ENCODE measurements at regions not wholly inside any gene's neighbourhood (a gene's known extent, or its start where the extent isn't known, plus 50 kb on each side); places are given as distances from the start of the nearest gene placed in this dataset.
A peak's percentile ranks its signal among the peaks of the same experiment; 100 is the strongest.

- FAIRE-seq (no peak), DNase-seq (ENCODE audit: low read depth) (no peak)
- no peak overlapping the region for H3K4me3 ChIP-seq (ENCODE audit: low read depth, low read length)
- H3K27me3 ChIP-seq (ENCODE audit: control insufficient read depth, insufficient read depth, low read length): no peaks in the 10 kb centered on the region
- no peak for TF ChIP-seq CTCF (IDR thresholded peaks at IDR 0.05; ENCODE audit: insufficient read depth, low read length, severe bottlenecking)
- no peaks in the 10 kb centered on the region for H3K36me3 ChIP-seq (ENCODE audit: control insufficient read depth, insufficient read depth, low read length)
Measured at GRCh38 chr13:69571606-69572323, 535.9 kb upstream of the ATXN8OS start.

GRCh38 chr13:69567514-69567913 is 540.1 kb upstream of the ATXN8OS start:
- H3K36me3 ChIP-seq (ENCODE audit: control insufficient read depth, insufficient read depth, low read length): no peaks in the 10 kb centered on the region
- H3K27me3 ChIP-seq (ENCODE audit: control insufficient read depth, insufficient read depth, low read length): no peaks in the 10 kb centered on the region
- TF ChIP-seq CTCF (IDR thresholded peaks at IDR 0.05; ENCODE audit: insufficient read depth, low read length, severe bottlenecking): no peak
- DNase-seq (ENCODE audit: low read depth): no peak
- no peak for FAIRE-seq
- no peak overlapping the region for H3K4me3 ChIP-seq (ENCODE audit: low read depth, low read length)

GRCh38 chr13:69566104-69566716 is 541.4 kb upstream of the ATXN8OS start:
- no peaks in the 10 kb centered on the region for H3K27me3 ChIP-seq (ENCODE audit: control insufficient read depth, insufficient read depth, low read length)
- no peak for TF ChIP-seq CTCF (IDR thresholded peaks at IDR 0.05; ENCODE audit: insufficient read depth, low read length, severe bottlenecking)
- H3K36me3 ChIP-seq (ENCODE audit: control insufficient read depth, insufficient read depth, low read length): no peaks in the 10 kb centered on the region
- FAIRE-seq (no peak), DNase-seq (ENCODE audit: low read depth) (no peak)
- H3K4me3 ChIP-seq (ENCODE audit: low read depth, low read length): no peak overlapping the region

- peak; percentile 13 for TF ChIP-seq CTCF (IDR thresholded peaks at IDR 0.05; ENCODE audit: insufficient read depth, low read length, severe bottlenecking)
- DNase-seq (ENCODE audit: low read depth) (peak; percentile 23), FAIRE-seq (no peak)
- Histone ChIP-seq H3K36me3 (ENCODE audit: control insufficient read depth, insufficient read depth, low read length) (no peaks in the 10 kb centered on the region), H3K4me3 (ENCODE audit: low read depth, low read length) (no peak overlapping the region), H3K27me3 (ENCODE audit: control insufficient read depth, insufficient read depth, low read length) (no peaks in the 10 kb centered on the region)
Measured at GRCh38 chr13:69565334-69565733, 542.3 kb upstream of the ATXN8OS start.

- Histone ChIP-seq H3K36me3 (ENCODE audit: control insufficient read depth, insufficient read depth, low read length) (no peaks in the 10 kb centered on the region), H3K4me3 (ENCODE audit: low read depth, low read length) (no peak overlapping the region), H3K27me3 (ENCODE audit: control insufficient read depth, insufficient read depth, low read length) (no peaks in the 10 kb centered on the region)
- peak; percentile 3 for DNase-seq (ENCODE audit: low read depth)
- no peak for FAIRE-seq
- no peak for TF ChIP-seq CTCF (IDR thresholded peaks at IDR 0.05; ENCODE audit: insufficient read depth, low read length, severe bottlenecking)
Measured at GRCh38 chr13:69556540-69557196, 551.0 kb upstream of the ATXN8OS start.
